ES-I3 (cell line): ENCODE measurements at regions not wholly inside any gene's neighbourhood (a gene's known extent, or its start where the extent isn't known, plus 50 kb on each side); places are given as distances from the start of the nearest gene placed in this dataset.
"Not testable (repeated sequence)": the region's sequence is repeated elsewhere in the genome, so short reads cannot be mapped to it uniquely, and the experiment has no call there.

ENCODE experiments used
- H3K36me3 ChIP-seq: 2 replicates; pipeline ENCODE4 v1.6.1; 2013; ENCODE audit warnings: mild to moderate bottlenecking, low read length, control low read depth, moderate library complexity; ENCODE audit not compliant: insufficient read depth
- H3K4me1 ChIP-seq: 2 replicates; pipeline ENCODE4 v1.6.1; 2013; ENCODE audit warnings: mild to moderate bottlenecking, control low read depth, low read length; ENCODE audit not compliant: insufficient read depth
- H3K9ac ChIP-seq: 2 replicates; pipeline ENCODE4 v1.6.1; 2013; ENCODE audit warnings: low read depth, mild to moderate bottlenecking, low read length, moderate library complexity
- H3K9me3 ChIP-seq: 2 replicates; pipeline ENCODE4 v1.6.1; 2013; ENCODE audit warnings: mild to moderate bottlenecking, low read length, moderate library complexity; ENCODE audit not compliant: control insufficient read depth, insufficient read depth

DNA sequence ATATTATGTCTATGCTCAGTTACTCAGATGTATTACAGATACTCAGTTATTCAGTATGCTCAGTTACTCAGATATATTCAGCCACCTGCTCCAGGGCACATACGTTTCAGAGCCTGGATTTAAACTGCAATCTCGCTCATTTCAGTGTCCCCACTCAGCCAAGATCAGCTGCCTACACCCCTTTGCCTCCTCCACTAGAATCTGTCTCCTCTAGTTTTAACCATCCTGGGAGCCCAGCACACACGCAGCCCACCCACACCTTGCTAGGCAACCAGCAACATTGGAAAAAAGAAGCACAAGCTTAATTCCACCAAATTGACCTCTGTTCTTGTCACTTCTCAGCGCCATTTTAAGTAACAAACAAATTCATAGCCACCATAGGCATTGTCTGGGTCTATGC lies 246.2 kb downstream of the QDPR start:
- H3K9me3 ChIP-seq = no peaks in the 10 kb centered on the region
- no peak overlapping the region for H3K9ac ChIP-seq
- H3K36me3 ChIP-seq = no peaks in the 10 kb centered on the region
- peaks cover 4% of the 10 kb centered on the region; the same call in 1 of the 2 replicates for H3K4me1 ChIP-seq

DNA sequence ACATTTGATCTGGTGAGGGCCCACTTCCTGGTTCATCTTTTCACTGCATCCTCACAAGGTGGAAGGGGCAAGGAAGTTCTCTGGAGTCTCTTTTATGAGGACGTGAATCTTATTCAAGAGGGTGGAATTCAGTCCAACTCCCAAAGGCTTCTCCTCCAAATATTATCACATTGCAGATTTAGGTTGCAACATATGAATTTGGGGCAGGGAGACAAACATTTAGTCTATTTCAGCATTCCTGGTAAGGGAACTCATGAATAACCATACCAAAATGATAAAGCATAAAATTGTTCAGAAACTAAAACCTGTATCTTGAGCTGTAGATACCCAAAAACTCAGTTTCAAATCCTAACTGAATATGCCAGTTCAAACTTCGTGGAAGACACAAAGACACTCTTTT lies 246.8 kb downstream of the QDPR start:
- Histone ChIP-seq H3K4me1 (peaks cover 4% of the 10 kb centered on the region; the same call in 1 of the 2 replicates), H3K36me3 (no peaks in the 10 kb centered on the region), H3K9ac (no peak overlapping the region), H3K9me3 (no peaks in the 10 kb centered on the region)

DNA sequence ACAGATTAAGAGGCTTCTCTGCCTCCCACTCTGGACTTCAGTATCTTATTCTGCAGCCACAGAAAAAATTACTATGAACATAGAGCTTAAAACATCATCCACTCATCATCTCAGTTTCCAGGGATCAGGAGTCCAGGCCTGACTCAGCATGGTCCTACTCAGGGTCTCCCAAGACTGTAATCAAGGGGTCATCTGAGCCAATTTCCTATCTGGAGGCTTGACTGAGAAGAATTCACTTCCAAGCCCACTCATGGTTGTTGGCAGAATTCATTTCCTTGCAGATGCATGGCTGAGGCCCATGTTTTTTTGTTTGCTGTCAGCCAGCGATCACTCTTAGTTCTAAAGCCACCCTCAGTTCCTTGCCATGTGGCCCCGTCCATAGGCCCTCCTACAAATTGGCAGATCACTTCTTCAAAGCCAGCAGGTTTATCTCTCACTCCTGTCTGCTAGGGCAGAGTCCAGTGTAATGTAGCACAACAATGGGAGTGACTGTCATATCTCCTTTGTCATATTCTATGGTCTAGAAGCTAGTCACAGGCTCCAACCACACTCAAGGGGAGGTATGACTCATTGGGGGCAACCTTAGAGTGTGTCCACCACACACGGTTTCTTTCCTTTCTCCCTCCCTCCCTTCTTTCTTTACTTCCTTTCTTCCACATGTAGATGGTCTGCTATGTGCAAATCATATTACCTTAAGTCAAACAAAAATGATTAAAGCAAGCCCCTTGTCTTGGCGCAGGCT lies 251.6 kb downstream of the QDPR start:
- Histone ChIP-seq H3K9ac (no peak overlapping the region), H3K36me3 (no peaks in the 10 kb centered on the region), H3K4me1 (peaks cover 4% of the 10 kb centered on the region; the same call in 1 of the 2 replicates), H3K9me3 (no peaks in the 10 kb centered on the region)

DNA sequence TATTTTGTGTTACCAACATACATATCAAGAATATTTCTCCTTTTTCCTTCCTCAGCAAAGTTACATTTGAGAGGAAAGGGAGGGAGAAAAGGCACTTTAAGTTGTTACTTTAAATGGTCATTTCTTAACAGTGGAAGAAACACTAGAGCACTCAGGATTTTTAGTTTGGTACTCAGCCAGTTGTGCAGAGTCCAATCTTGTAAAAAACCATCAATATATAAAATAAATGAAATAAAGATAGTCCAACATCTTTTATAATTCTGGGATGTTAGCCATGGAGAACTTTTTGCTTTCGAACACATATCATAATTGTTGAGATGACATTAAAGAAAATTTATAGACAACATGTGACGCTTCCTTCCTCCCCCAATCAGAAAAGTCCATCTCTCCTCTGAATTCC lies 253.8 kb downstream of the QDPR start:
- H3K36me3 ChIP-seq = no peaks in the 10 kb centered on the region
- no peak overlapping the region for H3K9ac ChIP-seq
- H3K4me1 ChIP-seq = peaks cover 4% of the 10 kb centered on the region; the same call in 1 of the 2 replicates
- H3K9me3 ChIP-seq = no peaks in the 10 kb centered on the region

DNA sequence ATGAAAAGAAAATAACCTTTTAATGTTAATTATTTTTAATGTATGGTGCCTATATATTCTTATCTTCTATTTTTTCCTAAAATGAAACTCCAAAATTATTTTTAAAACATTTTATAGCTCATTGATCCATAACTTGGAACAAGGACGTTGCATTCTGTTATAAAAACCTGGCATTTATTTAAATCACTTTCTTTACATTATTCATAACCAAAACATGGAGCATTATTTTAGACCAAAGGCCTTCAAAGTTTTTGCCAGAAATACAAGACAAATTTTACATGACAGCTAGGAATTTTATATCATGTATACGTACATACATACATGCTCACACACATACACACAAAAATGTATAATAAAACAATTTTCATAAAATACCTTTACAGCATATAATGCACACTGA lies 259.8 kb downstream of the QDPR start:
- Histone ChIP-seq H3K4me1 (no peaks in the 10 kb centered on the region), H3K9me3 (no peaks in the 10 kb centered on the region), H3K36me3 (no peaks in the 10 kb centered on the region), H3K9ac (no peak overlapping the region)

DNA sequence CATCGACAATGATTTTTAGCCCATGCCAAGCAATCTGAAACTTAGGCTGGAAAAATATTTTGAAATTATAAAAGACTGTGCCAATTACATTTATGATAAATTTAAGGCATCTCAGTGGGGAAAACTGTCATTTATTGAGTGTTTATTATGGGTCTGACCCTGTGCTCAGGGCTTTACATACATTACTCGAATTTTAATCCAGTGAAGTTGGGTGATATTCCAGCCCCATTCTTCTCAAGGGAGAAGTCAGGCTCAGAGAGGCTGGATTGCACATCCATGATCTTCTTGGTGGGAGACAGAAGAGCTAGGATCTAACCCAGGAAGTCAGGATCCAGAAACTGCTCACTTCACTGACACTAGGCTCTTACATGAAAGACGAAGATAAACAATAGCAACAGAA lies 260.8 kb downstream of the QDPR start:
- Histone ChIP-seq H3K4me1 (no peaks in the 10 kb centered on the region), H3K36me3 (no peaks in the 10 kb centered on the region), H3K9ac (no peak overlapping the region), H3K9me3 (no peaks in the 10 kb centered on the region)

DNA sequence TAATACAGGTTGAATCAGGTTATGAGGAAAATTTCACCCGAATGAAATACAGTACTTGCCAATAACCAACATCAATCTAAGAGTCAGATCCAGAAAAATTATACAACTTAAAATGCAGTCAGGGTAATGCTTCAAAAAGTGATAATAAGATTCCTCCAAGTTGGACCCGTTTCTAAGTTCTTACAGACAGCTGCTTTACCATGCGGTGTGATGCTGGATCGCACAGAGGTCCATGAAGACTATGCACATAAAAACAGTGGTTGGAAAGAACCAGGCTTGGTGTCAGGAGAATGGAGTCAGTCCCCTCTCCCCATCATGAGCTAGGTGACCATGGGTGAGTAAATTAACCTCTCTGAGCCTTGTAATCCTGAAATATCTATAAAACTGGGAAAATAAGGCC lies 261.3 kb downstream of the QDPR start:
- Histone ChIP-seq H3K4me1 (no peaks in the 10 kb centered on the region; the same call in 1 of the 2 replicates), H3K9me3 (no peaks in the 10 kb centered on the region), H3K9ac (no peak overlapping the region), H3K36me3 (no peaks in the 10 kb centered on the region)

DNA sequence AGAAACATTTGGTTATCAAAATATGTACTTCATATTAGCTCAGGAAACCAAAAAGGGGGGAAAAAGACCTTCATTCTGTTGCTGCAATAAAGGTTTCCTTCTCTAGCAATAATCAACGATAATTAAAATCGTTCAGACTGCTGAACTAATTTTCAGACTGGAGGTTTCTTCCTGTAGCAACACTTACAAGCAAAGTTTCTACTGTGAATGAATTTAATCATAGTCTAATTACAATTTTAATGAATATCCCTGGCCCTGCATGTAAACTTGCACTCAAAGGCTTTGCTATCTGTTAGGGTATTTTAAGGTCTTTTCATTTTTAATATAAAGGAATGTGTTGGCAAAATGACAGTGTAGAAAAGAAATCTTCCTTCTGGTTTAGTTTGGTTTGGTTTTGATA lies 265.2 kb downstream of the QDPR start:
- no peaks in the 10 kb centered on the region for H3K36me3 ChIP-seq
- no peaks in the 10 kb centered on the region for H3K9me3 ChIP-seq
- H3K4me1 ChIP-seq = no peaks in the 10 kb centered on the region; the same call in 1 of the 2 replicates
- H3K9ac ChIP-seq = no peak overlapping the region

DNA sequence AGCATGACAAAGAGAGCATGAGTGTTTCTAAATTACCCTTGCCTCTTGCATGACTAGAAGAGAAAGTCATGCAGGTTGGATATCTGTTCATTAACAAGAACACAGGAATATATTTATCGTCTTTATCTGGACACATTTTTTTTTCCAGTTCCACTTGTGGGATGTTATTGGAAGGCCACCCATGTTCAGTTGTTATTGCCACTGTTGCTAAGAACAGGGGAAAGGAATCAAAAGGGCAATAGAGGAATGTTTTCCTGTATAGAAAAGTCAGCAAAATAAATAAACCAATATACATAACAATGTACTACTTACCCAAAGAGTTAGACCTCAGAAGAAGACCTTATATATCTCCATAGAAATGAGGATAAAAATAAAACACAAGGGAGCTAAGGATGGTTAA lies 270.1 kb downstream of the QDPR start:
- no peaks in the 10 kb centered on the region; the same call in 1 of the 2 replicates for H3K4me1 ChIP-seq
- no peaks in the 10 kb centered on the region for H3K9me3 ChIP-seq
- H3K36me3 ChIP-seq = no peaks in the 10 kb centered on the region
- no peak overlapping the region for H3K9ac ChIP-seq

DNA sequence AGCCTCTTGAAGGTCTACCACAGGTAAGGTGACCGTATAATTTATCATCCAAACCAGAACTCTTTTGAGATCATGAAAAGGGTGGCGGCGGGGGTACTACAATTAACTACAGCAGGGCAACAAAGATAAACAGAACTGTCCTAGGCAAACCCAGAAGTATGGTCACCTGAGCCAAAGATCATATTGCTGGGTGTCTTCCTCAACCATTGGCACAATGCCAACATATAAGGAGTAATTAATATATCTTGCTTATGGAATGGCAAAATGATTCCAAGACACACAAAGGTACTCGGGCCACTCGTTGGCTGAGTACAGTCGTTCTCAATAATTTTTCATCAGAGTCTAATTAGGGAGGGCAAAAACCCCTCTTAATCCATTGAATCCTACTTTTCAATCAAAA lies 273.3 kb downstream of the QDPR start:
- Histone ChIP-seq H3K4me1 (no peaks in the 10 kb centered on the region), H3K9me3 (no peaks in the 10 kb centered on the region), H3K9ac (no peak overlapping the region), H3K36me3 (no peaks in the 10 kb centered on the region)

DNA sequence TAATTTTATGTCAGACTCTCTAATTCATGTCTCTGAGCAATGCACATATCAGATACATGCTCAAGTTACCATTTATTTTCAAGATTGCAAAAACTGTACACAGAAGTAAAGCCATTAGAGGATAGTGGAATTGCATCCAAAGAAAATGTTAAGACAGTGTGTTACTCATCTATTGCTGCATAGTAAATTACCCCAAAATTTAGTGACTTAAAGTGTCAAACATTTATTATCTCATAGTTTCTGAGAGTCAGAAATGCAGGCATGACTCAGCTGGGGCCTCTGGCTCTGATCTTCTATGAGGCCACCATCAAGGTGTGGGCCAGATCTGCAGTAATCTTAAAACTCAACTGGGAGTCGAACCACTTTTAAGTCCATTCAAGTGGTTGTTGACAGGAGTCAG lies 275.2 kb downstream of the QDPR start:
- H3K9ac ChIP-seq = no peak overlapping the region
- no peaks in the 10 kb centered on the region for H3K9me3 ChIP-seq
- H3K4me1 ChIP-seq = no peaks in the 10 kb centered on the region
- H3K36me3 ChIP-seq = no peaks in the 10 kb centered on the region

DNA sequence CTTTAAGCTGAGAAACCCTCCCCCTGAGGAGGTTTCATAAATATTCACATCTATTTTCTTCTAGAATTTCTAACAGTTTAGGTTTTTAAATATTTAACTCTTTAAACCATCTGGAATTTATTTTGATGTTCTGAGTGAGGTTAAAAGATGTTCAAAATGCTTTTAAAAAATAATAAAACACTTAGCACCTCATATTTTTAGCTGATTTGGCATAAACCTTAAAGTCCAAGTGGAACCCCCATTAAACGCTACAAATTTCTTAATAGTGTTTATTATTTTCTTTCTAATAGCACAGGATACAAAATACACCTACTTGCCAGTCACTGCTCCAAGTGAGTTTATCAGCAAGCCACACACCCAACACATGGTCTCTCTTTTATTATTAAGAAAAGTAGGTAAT lies 277.2 kb downstream of the QDPR start:
- Histone ChIP-seq H3K9me3 (no peaks in the 10 kb centered on the region), H3K36me3 (no peaks in the 10 kb centered on the region), H3K4me1 (no peaks in the 10 kb centered on the region), H3K9ac (no peak overlapping the region)

DNA sequence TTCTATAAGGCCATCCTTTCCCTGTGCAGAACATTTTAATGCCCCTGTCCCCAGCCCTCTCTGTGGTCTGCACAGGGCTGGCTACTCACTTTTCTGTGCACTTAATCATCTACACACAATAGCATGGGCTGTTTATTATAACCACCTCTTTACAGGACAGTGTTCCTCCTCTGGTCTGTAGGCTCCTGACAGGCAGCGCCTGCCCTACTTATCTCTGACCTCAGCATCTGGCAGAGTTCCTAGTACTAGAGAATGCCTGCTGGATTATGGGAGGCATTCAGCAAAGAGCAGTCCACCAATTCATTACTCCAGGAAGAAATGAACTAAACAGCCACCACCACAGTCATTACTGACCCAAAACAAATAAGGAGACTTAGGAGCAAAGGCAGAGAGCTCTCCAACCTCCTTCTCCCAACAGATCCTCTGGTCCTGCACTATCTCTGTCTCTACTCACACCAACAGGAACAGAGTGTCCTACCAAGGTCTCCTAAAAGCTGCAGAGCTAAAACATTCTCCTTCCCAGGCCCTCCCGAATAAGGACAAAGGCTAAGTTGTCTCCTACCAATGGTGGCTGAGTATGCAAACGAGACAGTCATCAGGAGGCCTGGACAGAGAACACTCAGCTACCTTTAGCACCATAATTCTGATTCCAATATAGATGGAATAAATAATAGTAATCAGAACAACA lies 279.2 kb downstream of the QDPR start:
- no peaks in the 10 kb centered on the region for H3K36me3 ChIP-seq
- no peaks in the 10 kb centered on the region for H3K4me1 ChIP-seq
- H3K9ac ChIP-seq = no peak overlapping the region
- no peaks in the 10 kb centered on the region for H3K9me3 ChIP-seq

DNA sequence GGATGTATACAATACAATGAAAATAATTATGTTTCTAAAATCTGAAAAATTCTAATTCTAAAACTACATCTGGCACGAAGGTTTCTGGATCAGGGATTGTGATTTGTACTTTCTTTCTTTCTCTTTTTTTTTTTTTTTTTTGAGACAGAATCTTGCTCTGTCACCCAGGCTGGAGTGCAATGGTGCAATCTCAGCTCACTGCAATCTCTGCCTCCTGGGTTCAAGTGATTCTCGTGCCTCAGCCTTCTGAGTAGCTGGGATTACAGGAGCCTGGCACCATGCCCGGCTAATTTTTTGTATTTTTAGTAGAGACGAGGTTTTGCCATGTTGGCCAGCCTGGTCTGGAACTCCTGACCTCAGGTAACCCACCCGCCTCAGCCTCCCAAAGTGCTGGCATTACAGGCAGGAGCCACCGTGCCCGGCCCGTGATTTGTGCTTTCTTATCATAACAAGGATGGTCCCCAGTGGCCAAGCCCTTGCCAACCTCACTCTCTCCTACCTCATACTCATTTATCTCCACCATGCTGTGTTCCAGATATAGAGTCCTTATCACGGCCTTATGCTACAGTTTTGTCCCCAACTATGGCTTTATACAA lies 279.9 kb downstream of the QDPR start:
- not testable (repeated sequence) for H3K9ac ChIP-seq, H3K4me1 ChIP-seq, H3K9me3 ChIP-seq, H3K36me3 ChIP-seq

DNA sequence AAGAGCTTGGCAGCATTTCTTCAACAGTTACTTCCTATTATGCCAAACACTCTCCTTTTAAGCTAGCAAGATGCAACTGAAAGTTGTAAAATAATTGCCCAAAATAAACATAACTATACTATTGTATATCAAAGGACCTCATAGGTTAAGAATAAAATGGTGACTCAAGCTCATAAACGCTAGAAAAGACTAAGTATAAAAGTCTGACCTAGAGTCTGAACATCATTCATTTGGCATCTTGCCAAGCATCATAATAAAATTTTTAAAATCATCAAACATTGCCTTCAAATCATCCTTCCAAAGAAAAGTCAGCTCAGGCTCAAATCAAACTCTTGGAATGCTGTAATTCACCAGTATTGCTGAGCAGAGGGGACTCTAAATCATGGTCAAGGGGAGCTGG lies 281.2 kb downstream of the QDPR start:
- no peaks in the 10 kb centered on the region for H3K4me1 ChIP-seq
- H3K9ac ChIP-seq = no peak overlapping the region
- no peaks in the 10 kb centered on the region for H3K9me3 ChIP-seq
- no peaks in the 10 kb centered on the region for H3K36me3 ChIP-seq
